ENCODE measurements at regions not wholly inside any gene's neighbourhood (a gene's known extent, or its start where the extent isn't known, plus 50 kb on each side); places are given as distances from the start of the nearest gene placed in this dataset.

DNA sequence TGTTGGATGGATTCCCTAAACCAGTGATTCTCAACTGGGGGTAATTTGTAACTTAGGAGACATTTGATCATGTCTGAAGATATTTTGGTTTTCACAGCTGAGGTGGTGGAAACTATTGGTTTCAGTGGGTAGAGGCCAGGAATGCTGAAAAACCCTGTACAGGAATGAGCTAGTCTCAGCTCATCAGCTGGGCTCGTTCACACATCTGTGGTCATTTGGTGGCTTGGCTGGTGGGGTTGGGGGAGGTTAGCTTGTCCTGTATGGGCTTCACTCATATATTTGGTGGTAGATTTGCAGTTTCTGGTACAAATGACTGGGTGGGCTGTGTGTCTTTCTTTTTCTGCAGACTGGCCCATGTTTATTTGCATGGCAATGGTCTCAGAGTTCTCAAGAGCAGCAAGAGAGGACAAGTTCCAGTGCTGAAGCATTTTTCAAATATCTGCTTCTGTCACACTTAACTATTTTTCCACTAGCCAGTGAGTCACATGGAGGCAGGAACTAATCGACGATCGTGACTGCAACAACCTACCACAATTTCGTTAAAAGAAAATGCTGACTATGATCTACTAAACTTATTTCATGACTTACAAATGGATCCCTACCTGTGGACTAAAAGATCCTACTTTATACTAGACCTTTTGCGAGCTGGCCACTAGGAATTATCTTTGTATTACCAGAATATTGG, 321.7 kb upstream of the PLXNA2 start:
- Mint-ChIP-seq H3K36me3 (ENCODE audit: low read depth) (no peaks in the 10 kb centered on the region), H3K4me1 (ENCODE audit: low read depth) (no peaks in the 10 kb centered on the region), H3K27me3 (ENCODE audit: low read depth) (peaks cover 20% of the 10 kb centered on the region), H3K27ac (ENCODE audit: unreplicated experiment) (no peak overlapping the region), H3K4me3 (ENCODE audit: unreplicated experiment) (no peak overlapping the region), H3K9me3 (ENCODE audit: low read depth) (peaks cover 13% of the 10 kb centered on the region)
- TF ChIP-seq, protein P1, sequence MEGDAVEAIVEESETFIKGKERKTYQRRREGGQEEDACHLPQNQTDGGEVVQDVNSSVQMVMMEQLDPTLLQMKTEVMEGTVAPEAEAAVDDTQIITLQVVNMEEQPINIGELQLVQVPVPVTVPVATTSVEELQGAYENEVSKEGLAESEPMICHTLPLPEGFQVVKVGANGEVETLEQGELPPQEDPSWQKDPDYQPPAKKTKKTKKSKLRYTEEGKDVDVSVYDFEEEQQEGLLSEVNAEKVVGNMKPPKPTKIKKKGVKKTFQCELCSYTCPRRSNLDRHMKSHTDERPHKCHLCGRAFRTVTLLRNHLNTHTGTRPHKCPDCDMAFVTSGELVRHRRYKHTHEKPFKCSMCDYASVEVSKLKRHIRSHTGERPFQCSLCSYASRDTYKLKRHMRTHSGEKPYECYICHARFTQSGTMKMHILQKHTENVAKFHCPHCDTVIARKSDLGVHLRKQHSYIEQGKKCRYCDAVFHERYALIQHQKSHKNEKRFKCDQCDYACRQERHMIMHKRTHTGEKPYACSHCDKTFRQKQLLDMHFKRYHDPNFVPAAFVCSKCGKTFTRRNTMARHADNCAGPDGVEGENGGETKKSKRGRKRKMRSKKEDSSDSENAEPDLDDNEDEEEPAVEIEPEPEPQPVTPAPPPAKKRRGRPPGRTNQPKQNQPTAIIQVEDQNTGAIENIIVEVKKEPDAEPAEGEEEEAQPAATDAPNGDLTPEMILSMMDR (IDR thresholded peaks at IDR 0.05) = no peak
- no peak for DNase-seq (ENCODE audit: low spot score)

DNA sequence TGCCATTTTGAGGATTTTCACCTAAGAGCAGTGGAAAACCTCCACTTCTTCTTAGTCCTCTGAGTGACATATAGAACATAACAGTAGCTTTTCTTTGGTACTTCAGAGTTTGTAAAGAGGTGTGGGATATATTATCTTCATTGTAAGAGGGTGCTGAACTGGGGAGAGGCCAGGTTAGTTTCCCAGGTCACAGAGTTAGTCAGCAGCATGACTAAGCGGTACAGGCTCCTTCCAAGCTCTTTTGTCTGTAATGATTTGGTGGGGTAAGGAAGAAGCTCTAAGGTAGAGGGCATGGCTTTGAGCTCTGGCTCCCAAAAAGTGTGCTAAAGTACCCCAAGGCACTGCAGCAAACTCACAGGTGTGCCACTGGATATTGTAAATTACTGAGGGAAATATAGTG, 325.0 kb upstream of the PLXNA2 start:
- no peaks in the 10 kb centered on the region for H3K36me3 Mint-ChIP-seq (ENCODE audit: low read depth)
- H3K27me3 Mint-ChIP-seq (ENCODE audit: low read depth) = peaks cover 23% of the 10 kb centered on the region
- H3K4me3 Mint-ChIP-seq (ENCODE audit: unreplicated experiment) = no peak overlapping the region
- peaks cover 13% of the 10 kb centered on the region for H3K9me3 Mint-ChIP-seq (ENCODE audit: low read depth)
- no peak for DNase-seq (ENCODE audit: low spot score)
- no peaks in the 10 kb centered on the region for H3K4me1 Mint-ChIP-seq (ENCODE audit: low read depth)
- TF ChIP-seq, protein P1 (IDR thresholded peaks at IDR 0.05) = no peak
- H3K27ac Mint-ChIP-seq (ENCODE audit: unreplicated experiment) = no peak overlapping the region

DNA sequence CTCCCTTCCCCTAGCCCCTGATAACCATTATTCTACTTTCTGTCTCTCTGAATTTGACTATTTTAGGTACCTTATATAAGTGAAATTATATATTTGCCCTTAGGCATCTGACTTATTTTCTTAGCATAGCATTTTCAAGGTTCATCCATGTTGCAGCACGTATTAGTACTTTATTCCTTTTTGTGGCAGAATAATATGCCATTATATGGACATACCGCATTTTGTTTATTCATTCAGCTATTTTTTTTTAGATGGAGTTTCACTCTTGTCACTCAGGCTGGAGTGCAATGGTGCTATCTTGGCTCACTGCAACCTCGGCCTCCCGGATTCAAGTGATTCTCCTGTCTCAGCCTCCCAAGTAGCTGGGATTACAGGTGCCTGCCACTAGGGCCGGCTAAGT, 326.2 kb upstream of the PLXNA2 start:
- no peak for DNase-seq (ENCODE audit: low spot score)
- Mint-ChIP-seq H3K9me3 (ENCODE audit: low read depth) (peaks cover 13% of the 10 kb centered on the region), H3K4me3 (ENCODE audit: unreplicated experiment) (no peak overlapping the region)

DNA sequence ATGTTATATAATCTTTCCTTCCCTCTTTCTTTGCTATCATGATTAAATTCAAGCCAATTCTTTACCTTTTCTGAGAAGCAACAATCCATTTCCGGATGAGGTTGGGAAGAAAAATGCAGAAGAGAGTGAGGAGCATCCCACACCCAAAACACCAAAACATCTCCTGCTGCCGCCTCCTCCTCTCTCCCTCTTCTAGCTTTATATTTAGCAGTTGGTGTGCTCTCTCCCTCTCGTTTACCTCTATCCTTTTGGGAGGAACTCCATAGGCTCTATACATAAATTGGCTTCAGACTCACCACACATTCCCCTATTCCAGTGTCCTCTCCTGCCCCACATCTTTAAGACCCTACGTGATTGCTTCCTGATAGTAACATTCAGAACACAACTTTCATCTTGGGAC, 332.2 kb upstream of the PLXNA2 start:
- no peak overlapping the region for H3K4me3 Mint-ChIP-seq (ENCODE audit: unreplicated experiment)
- no peak for DNase-seq (ENCODE audit: low spot score)
- TF ChIP-seq, protein P1 (IDR thresholded peaks at IDR 0.05) = no peak
- no peak overlapping the region for H3K27ac Mint-ChIP-seq (ENCODE audit: unreplicated experiment)
- H3K9me3 Mint-ChIP-seq (ENCODE audit: low read depth) = no peaks in the 10 kb centered on the region
- H3K27me3 Mint-ChIP-seq (ENCODE audit: low read depth) = peaks cover 24% of the 10 kb centered on the region
- no peaks in the 10 kb centered on the region for H3K4me1 Mint-ChIP-seq (ENCODE audit: low read depth)
- H3K36me3 Mint-ChIP-seq (ENCODE audit: low read depth) = no peaks in the 10 kb centered on the region

More for the DNA sequence above, 326.2 kb upstream of the PLXNA2 start:
- peaks cover 24% of the 10 kb centered on the region for H3K27me3 Mint-ChIP-seq (ENCODE audit: low read depth)
- H3K36me3 Mint-ChIP-seq (ENCODE audit: low read depth) = no peaks in the 10 kb centered on the region
- no peak overlapping the region for H3K27ac Mint-ChIP-seq (ENCODE audit: unreplicated experiment)
- no peaks in the 10 kb centered on the region for H3K4me1 Mint-ChIP-seq (ENCODE audit: low read depth)
- TF ChIP-seq, protein P1 (IDR thresholded peaks at IDR 0.05) = no peak

DNA sequence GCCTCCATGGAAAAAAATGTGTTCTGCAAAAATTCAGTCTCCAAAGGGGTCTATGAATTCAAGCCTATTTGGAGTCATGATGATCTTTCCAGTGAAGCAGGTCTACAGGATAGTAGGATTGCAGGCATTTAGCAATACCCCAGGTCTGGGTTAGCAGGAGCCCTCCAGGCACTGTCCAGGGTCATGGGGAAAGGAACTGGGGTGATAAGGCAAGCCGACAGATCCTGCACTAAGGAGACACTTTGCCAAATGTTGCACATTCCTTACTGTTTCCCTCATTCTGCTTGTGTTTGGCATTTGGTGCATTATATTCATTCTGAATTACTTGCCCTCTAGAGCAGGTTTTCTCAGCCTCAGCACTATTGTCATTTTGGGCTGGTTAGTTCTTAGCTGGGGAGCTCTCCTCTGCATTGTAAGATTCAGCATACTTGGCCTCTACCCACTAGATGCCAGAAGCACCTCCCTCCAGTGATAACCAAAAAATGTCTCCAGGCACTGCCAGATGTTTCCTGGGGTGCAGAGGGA, 333.3 kb upstream of the PLXNA2 start:
- H3K27ac Mint-ChIP-seq (ENCODE audit: unreplicated experiment) = no peak overlapping the region
- H3K9me3 Mint-ChIP-seq (ENCODE audit: low read depth) = no peaks in the 10 kb centered on the region

More for the DNA sequence above, 333.3 kb upstream of the PLXNA2 start:
- DNase-seq (ENCODE audit: low spot score) = no peak
- peaks cover 24% of the 10 kb centered on the region for H3K27me3 Mint-ChIP-seq (ENCODE audit: low read depth)
- H3K4me1 Mint-ChIP-seq (ENCODE audit: low read depth) = no peaks in the 10 kb centered on the region
- TF ChIP-seq, protein P1 (IDR thresholded peaks at IDR 0.05) = no peak
- H3K36me3 Mint-ChIP-seq (ENCODE audit: low read depth) = no peaks in the 10 kb centered on the region
- no peak overlapping the region for H3K4me3 Mint-ChIP-seq (ENCODE audit: unreplicated experiment)
